ENCODE measurements at regions not wholly inside any gene's neighbourhood (a gene's known extent, or its start where the extent isn't known, plus 50 kb on each side); places are given as distances from the start of the nearest gene placed in this dataset.

- Mint-ChIP-seq H3K36me3 (ENCODE audit: insufficient read depth) (no peaks in the 10 kb centered on the region), H3K9me3 (ENCODE audit: low read depth) (no peaks in the 10 kb centered on the region), H3K27me3 (peaks cover 8% of the 10 kb centered on the region), H3K4me3 (ENCODE audit: low read depth) (no peak overlapping the region), H3K27ac (no peak overlapping the region), H3K4me1 (ENCODE audit: low read depth) (peaks cover 6% of the 10 kb centered on the region)
- DNase-seq (ENCODE audit: low spot score, unreplicated experiment) = no peak
- TF ChIP-seq, protein P1, sequence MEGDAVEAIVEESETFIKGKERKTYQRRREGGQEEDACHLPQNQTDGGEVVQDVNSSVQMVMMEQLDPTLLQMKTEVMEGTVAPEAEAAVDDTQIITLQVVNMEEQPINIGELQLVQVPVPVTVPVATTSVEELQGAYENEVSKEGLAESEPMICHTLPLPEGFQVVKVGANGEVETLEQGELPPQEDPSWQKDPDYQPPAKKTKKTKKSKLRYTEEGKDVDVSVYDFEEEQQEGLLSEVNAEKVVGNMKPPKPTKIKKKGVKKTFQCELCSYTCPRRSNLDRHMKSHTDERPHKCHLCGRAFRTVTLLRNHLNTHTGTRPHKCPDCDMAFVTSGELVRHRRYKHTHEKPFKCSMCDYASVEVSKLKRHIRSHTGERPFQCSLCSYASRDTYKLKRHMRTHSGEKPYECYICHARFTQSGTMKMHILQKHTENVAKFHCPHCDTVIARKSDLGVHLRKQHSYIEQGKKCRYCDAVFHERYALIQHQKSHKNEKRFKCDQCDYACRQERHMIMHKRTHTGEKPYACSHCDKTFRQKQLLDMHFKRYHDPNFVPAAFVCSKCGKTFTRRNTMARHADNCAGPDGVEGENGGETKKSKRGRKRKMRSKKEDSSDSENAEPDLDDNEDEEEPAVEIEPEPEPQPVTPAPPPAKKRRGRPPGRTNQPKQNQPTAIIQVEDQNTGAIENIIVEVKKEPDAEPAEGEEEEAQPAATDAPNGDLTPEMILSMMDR (IDR thresholded peaks at IDR 0.05; ENCODE audit: unreplicated experiment) = no peak
Observed at GRCh38 chr2:220279840-220280239, 652.4 kb downstream of the SLC4A3 start.

DNA sequence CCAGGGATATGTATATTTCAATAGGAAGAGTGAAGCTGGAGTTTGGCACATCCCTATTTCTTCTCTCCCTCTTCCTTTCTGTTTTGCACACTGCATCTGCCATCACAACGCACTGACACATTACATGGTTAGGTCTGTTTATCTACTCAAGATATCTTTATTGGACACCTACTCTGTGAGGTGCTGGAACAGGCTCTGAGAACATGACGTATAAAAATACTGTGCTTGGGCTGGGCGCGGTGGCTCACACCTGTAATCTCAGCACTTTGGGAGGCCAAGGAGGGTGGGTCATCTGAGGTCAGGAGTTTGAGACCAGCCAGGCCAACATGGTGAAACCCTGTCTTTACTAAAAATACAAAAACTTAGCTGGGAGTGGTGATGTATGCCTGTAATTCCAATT lies 653.3 kb downstream of the SLC4A3 start:
- H3K27me3 Mint-ChIP-seq = peaks cover 8% of the 10 kb centered on the region
- peaks cover 6% of the 10 kb centered on the region for H3K4me1 Mint-ChIP-seq (ENCODE audit: low read depth)
- no peaks in the 10 kb centered on the region for H3K9me3 Mint-ChIP-seq (ENCODE audit: low read depth)
- no peaks in the 10 kb centered on the region for H3K36me3 Mint-ChIP-seq (ENCODE audit: insufficient read depth)
- H3K4me3 Mint-ChIP-seq (ENCODE audit: low read depth) = no peak overlapping the region
- DNase-seq (ENCODE audit: low spot score, unreplicated experiment) = no peak
- no peak overlapping the region for H3K27ac Mint-ChIP-seq
- TF ChIP-seq, protein P1 (IDR thresholded peaks at IDR 0.05; ENCODE audit: unreplicated experiment) = no peak

GRCh38 chr2:220281771-220282170 lies 654.3 kb downstream of the SLC4A3 start:
- DNase-seq (ENCODE audit: low spot score, unreplicated experiment) = no peak
- peaks cover 8% of the 10 kb centered on the region for H3K27me3 Mint-ChIP-seq
- H3K27ac Mint-ChIP-seq = no peak overlapping the region
- H3K36me3 Mint-ChIP-seq (ENCODE audit: insufficient read depth) = no peaks in the 10 kb centered on the region
- TF ChIP-seq, protein P1 (IDR thresholded peaks at IDR 0.05; ENCODE audit: unreplicated experiment) = no peak
- no peaks in the 10 kb centered on the region for H3K9me3 Mint-ChIP-seq (ENCODE audit: low read depth)
- H3K4me1 Mint-ChIP-seq (ENCODE audit: low read depth) = peaks cover 6% of the 10 kb centered on the region
- H3K4me3 Mint-ChIP-seq (ENCODE audit: low read depth) = no peak overlapping the region

DNA sequence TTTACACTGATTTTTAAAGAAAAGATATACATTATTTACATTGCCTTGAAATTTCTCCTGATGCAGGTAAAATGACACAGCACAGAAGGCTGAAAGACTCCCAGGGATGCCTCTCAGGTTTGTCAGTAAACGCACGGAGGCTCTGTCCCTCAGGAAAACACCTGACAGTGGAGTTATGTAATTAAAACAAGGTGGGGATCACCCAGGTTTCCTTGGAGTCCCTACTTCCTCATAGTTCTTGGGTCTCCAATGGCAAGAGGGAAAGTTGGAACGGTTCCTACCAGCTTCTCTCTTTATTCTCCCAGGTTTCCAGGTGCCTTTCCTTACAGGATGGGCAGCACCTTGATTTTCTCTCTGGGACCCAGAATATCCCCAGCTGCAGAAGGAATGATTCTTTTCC lies 654.8 kb downstream of the SLC4A3 start:
- DNase-seq (ENCODE audit: low spot score, unreplicated experiment) = no peak
- H3K9me3 Mint-ChIP-seq (ENCODE audit: low read depth) = no peaks in the 10 kb centered on the region
- H3K27me3 Mint-ChIP-seq = peaks cover 8% of the 10 kb centered on the region
- H3K36me3 Mint-ChIP-seq (ENCODE audit: insufficient read depth) = no peaks in the 10 kb centered on the region
- H3K4me1 Mint-ChIP-seq (ENCODE audit: low read depth) = peaks cover 4% of the 10 kb centered on the region
- TF ChIP-seq, protein P1 (IDR thresholded peaks at IDR 0.05; ENCODE audit: unreplicated experiment) = no peak
- H3K4me3 Mint-ChIP-seq (ENCODE audit: low read depth) = no peak overlapping the region
- H3K27ac Mint-ChIP-seq = no peak overlapping the region

DNA sequence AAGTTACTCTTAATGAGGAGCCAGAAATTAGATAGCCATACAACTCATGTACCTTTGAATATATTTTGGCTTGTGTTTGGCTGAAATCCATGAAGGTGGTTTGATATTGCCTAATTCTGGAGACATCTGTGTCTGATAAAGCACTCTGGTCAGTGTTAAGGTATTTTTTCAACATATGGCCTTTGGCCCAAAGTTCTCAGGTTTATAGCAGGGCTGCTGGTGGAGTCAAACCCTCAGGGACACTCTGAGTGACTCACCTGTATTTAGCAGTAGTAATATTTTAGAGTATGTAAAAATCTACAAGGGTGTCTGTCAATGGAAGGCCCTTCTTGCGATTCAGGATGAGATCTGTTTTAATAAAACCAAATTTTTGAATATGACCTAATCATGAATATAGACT lies 666.5 kb downstream of the SLC4A3 start:
- DNase-seq (ENCODE audit: low spot score, unreplicated experiment) = no peak
- Mint-ChIP-seq H3K36me3 (ENCODE audit: insufficient read depth) (no peaks in the 10 kb centered on the region), H3K27ac (no peak overlapping the region), H3K4me3 (ENCODE audit: low read depth) (no peak overlapping the region), H3K27me3 (no peaks in the 10 kb centered on the region), H3K4me1 (ENCODE audit: low read depth) (peaks cover 21% of the 10 kb centered on the region), H3K9me3 (ENCODE audit: low read depth) (peaks cover 3% of the 10 kb centered on the region)
- TF ChIP-seq, protein P1 (IDR thresholded peaks at IDR 0.05; ENCODE audit: unreplicated experiment) = no peak
